Adrenal gland (tissue), 9 donors: ENCODE measurements at regions not wholly inside any gene's neighbourhood (a gene's known extent, or its start where the extent isn't known, plus 50 kb on each side); places are given as distances from the start of the nearest gene placed in this dataset.

ENCODE experiments used
- DNase-seq, 7 donors: peaks; one replicate each; pipeline ENCODE4 v3.0.0-alpha.2; 2019 to 2020
- H3K27ac ChIP-seq, 5 donors: fragments of 200-600 bp; sonication (generic) in 4 of 5; 1 replicate in 3 of 5; 2 replicates in 2 of 5; pipeline versions ENCODE4 v1.5.1 to v1.8.0; 2016 to 2020; ENCODE audit warnings: mild to moderate bottlenecking in 1 of 5
- H3K27me3 ChIP-seq: fragments of 200-600 bp; 2 replicates; pipeline ENCODE4 v1.8.0; 2021
- H3K36me3 ChIP-seq, 2 donors: fragments of 200-600 bp; replicated peaks in 1 of 2; 1 replicate in 1 of 2; 2 replicates in 1 of 2; pipeline versions ENCODE4 v1.5.1 to v1.8.0; 2018 to 2022
- H3K4me1 ChIP-seq, 2 donors: fragments of 200-600 bp; replicated peaks in 1 of 2; 1 replicate in 1 of 2; 2 replicates in 1 of 2; pipeline versions ENCODE4 v1.5.1 to v1.8.0; 2018 to 2021
- H3K4me3 ChIP-seq, 4 donors: fragments of 200-600 bp; sonication (generic) in 3 of 4; one replicate each; pipeline ENCODE4 v1.5.1; 2016 to 2018
- H3K9me3 ChIP-seq, 3 donors: fragments of 200-600 bp; sonication (generic) in 1 of 3; replicated peaks in 1 of 3; 1 replicate in 2 of 3; 2 replicates in 1 of 3; pipeline versions ENCODE4 v1.5.1 to v1.8.0; 2016 to 2021
- POLR2A ChIP-seq, 2 donors: fragments of 450-650 bp; IDR thresholded peaks; one replicate each; pipeline ENCODE4 v1.6.1; 2017; ENCODE audit warnings: antibody characterized with exemption in 2 of 2, mild to moderate bottlenecking in 2 of 2, moderate library complexity in 1 of 2
- WGBS, 4 donors: extraction: QIAGEN DNeasy Blood & Tissue Kit in 2 of 4; methylation state at CpG; one replicate each; pipeline versions ENCODE4 v1.1.5 to v1.1.7; 2013 to 2017; 5-methylcytosine and 5-hydroxymethylcytosine counted together
- intact Hi-C, 2 donors: fragments of 100-400 bp; cut with DNase I; formaldehyde crosslinking; loops; one replicate each; pipeline versions ENCODE4 v1.14.1 to v1.15.0; 2022 to 2023
- TF ChIP-seq, protein P1 (sequence below), 6 experiments: fragments of 450-650 bp in 4 of 6; fragments of 200-600 bp in 2 of 6; sonication (generic) in 1 of 6; IDR thresholded peaks; 1 replicate in 5 of 6; 2 replicates in 1 of 6; pipeline versions ENCODE4 v1.5.1 to v1.8.0; 2016 to 2021; ENCODE audit warnings: antibody characterized with exemption in 6 of 6, mild to moderate bottlenecking in 2 of 6, moderate library complexity in 1 of 6
- donor health status: healthy with polysubstance abuse.
- donor health status: Bipolar disorder and iron deficiency.
- donor health status: DM: yes; HTN: yes; CAD: no.
- donor health status: DM: no; HTN: no; CAD: no.
- donor health status: DM: no; HTN: no; CAD: no.

DNA sequence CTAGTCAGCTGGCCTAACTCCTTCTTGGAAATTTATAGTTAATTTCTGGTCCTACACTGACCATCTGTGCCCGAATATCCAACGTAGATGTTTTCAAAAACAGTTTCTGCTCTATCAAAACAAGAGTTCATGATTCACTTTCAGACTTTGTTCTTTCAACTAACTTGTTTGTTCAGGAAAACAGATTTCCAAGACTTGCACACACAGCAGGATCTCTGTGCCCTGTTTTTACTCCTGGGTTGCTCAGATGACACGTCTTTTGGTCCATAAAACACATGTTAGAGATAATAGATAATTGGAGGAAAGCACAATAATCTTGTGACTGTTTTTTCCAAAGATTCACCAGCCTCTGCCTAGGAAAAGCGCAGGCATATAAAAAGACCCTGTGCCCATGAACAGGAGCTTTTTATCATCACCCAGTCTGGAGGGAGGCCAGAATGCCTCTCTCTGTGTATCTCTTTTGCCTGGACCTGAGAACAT lies 218.0 kb downstream of the IRS2 start:
- no peak for DNase-seq
- no peak for TF ChIP-seq POLR2A (IDR thresholded peaks at IDR 0.05)
- TF ChIP-seq, protein P1, sequence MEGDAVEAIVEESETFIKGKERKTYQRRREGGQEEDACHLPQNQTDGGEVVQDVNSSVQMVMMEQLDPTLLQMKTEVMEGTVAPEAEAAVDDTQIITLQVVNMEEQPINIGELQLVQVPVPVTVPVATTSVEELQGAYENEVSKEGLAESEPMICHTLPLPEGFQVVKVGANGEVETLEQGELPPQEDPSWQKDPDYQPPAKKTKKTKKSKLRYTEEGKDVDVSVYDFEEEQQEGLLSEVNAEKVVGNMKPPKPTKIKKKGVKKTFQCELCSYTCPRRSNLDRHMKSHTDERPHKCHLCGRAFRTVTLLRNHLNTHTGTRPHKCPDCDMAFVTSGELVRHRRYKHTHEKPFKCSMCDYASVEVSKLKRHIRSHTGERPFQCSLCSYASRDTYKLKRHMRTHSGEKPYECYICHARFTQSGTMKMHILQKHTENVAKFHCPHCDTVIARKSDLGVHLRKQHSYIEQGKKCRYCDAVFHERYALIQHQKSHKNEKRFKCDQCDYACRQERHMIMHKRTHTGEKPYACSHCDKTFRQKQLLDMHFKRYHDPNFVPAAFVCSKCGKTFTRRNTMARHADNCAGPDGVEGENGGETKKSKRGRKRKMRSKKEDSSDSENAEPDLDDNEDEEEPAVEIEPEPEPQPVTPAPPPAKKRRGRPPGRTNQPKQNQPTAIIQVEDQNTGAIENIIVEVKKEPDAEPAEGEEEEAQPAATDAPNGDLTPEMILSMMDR (IDR thresholded peaks at IDR 0.05), result no peak
- Histone ChIP-seq H3K4me3 (no peak overlapping the region), H3K27ac (no peak overlapping the region), H3K4me1 (no peaks in the 10 kb centered on the region), H3K27me3 (no peaks in the 10 kb centered on the region), H3K36me3 (no peaks in the 10 kb centered on the region), H3K9me3 (no peaks in the 10 kb centered on the region)
- WGBS, 4 donors, result 63 to 68% (median 63%) methylated on average over 4 of the region's 4 CpGs
- intact Hi-C loops, result no loop called here

DNA sequence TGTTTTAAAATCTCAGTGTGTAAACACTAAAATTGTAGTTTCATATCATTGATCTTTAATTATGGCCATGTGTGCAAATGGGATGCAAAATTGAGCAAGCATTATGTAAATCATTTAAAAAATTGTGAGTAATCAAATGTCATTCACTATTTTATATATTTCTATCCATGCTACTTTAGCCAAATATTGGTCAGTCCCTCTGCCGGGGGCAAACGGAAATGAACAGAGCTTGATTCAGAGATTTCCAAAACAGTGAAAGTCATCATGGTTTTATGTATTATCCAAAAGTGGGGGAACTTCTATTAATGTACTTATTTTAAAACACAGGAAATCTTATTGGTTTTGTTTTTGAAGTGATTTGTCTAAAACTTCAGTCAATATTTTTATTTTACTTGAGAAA lies 219.1 kb downstream of the IRS2 start:
- DNase-seq, result no peak
- Histone ChIP-seq H3K27me3 (no peaks in the 10 kb centered on the region), H3K9me3 (no peaks in the 10 kb centered on the region), H3K36me3 (no peaks in the 10 kb centered on the region), H3K4me1 (no peaks in the 10 kb centered on the region), H3K4me3 (no peak overlapping the region), H3K27ac (no peak overlapping the region)
- TF ChIP-seq, protein P1 (IDR thresholded peaks at IDR 0.05), result no peak
- TF ChIP-seq POLR2A (IDR thresholded peaks at IDR 0.05), result no peak
- intact Hi-C loops, result no loop called here
- WGBS, 4 donors, result 81 to 87% (median 85%) methylated on average over 2 of the region's 2 CpGs

DNA sequence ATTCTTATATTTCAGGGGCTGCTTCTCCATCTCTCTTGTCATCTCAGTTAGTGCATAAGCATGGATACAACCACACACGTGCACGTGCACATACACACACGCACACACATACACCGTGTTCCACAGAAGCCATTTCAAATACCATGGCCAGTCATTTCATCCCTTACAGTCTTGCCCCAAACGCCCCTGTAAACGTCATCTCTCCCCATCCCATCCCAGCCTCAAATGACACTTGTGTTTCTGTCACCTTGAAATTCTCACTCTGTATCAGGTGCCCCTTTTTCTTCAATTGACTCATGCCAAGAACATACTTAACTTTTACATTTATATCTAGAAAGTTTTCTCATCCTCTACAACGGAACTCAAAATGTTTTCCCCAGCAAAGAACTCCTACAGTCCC lies 220.5 kb downstream of the IRS2 start:
- 86 to 89% (median 89%) methylated on average over 7 of the region's 7 CpGs for WGBS, 4 donors
- no peak overlapping the region for H3K27ac ChIP-seq
- intact Hi-C loops, result no loop called here
- DNase-seq, result no peak
- H3K4me3 ChIP-seq, result no peak overlapping the region
- H3K36me3 ChIP-seq, result no peaks in the 10 kb centered on the region
- no peaks in the 10 kb centered on the region for H3K27me3 ChIP-seq
- no peak for TF ChIP-seq POLR2A (IDR thresholded peaks at IDR 0.05)
- TF ChIP-seq, protein P1 (IDR thresholded peaks at IDR 0.05), result no peak
- H3K9me3 ChIP-seq, result no peaks in the 10 kb centered on the region
- H3K4me1 ChIP-seq, result no peaks in the 10 kb centered on the region

DNA sequence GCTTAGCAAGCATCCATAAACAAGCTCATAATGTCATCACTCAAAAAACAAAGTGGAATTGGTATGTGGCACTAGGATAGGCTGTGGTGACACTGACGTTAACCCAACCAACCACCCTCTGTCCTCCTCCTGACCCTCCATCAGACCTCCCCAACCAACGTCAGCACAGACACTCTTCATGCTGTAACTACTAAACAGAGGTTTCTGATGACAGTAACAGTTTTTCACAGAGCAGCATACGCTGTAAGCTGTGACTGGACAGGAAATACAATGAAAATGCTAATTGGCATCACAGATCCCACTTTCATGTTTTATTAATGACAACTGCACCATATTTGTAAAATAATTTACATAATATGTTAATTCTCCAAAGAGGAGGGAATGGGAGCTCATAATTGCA lies 238.0 kb downstream of the IRS2 start:
- TF ChIP-seq, protein P1 (IDR thresholded peaks at IDR 0.05), result no peak
- no peak for TF ChIP-seq POLR2A (IDR thresholded peaks at IDR 0.05)
- H3K27me3 ChIP-seq, result no peaks in the 10 kb centered on the region
- WGBS, 4 donors, result 67 to 81% (median 75%) methylated on average over 3 of the region's 3 CpGs
- H3K27ac ChIP-seq, result no peak overlapping the region
- H3K4me1 ChIP-seq, result no peaks in the 10 kb centered on the region
- DNase-seq, result no peak
- no peaks in the 10 kb centered on the region for H3K9me3 ChIP-seq
- H3K4me3 ChIP-seq, result no peak overlapping the region
- intact Hi-C loops, result no loop called here
- no peaks in the 10 kb centered on the region for H3K36me3 ChIP-seq
